Natural killer cell (primary cell): ENCODE measurements at regions not wholly inside any gene's neighbourhood (a gene's known extent, or its start where the extent isn't known, plus 50 kb on each side); places are given as distances from the start of the nearest gene placed in this dataset.

Experiments
- ATAC-seq, 3 donors: fragments of 150-1000 bp in 2 of 3; fragments of 200-7000 bp in 1 of 3; cut with Tn5 transposase; 1 replicate in 1 of 3; 2 replicates in 2 of 3; pipeline ENCODE4 v1.10.0; 2021; ENCODE audit warnings: mild to moderate bottlenecking in 2 of 3, moderate library complexity in 2 of 3
- DNase-seq, 2 donors: peaks; one replicate each; pipeline versions ENCODE4 v3.0.0 to v3.0.0-alpha.2; 2013 to 2021; ENCODE audit warnings: mixed read lengths in 1 of 2
- H3K27ac ChIP-seq: one replicate; pipeline ENCODE4 v1.5.1; 2013; ENCODE audit warnings: mild to moderate bottlenecking, low read length
- H3K27me3 ChIP-seq: one replicate; pipeline ENCODE4 v1.6.1; 2013; ENCODE audit warnings: low read length; ENCODE audit not compliant: control insufficient read depth, insufficient read depth
- H3K36me3 ChIP-seq: one replicate; pipeline ENCODE4 v1.6.1; 2013; ENCODE audit warnings: low read length; ENCODE audit not compliant: control insufficient read depth, insufficient read depth
- H3K4me1 ChIP-seq: one replicate; pipeline ENCODE4 v1.6.1; 2013; ENCODE audit warnings: low read length; ENCODE audit not compliant: control insufficient read depth, insufficient read depth
- H3K4me3 ChIP-seq: one replicate; pipeline ENCODE4 v1.5.1; 2013; ENCODE audit warnings: low read length
- H3K9me3 ChIP-seq: one replicate; pipeline ENCODE4 v1.6.1; 2013; ENCODE audit warnings: low read length; ENCODE audit not compliant: control insufficient read depth, insufficient read depth
- H3K27ac Mint-ChIP-seq, 2 donors: one replicate each; pipeline ENCODE4 v1.8.0; 2022; ENCODE audit warnings: mild to moderate bottlenecking in 2 of 2, mixed read lengths in 2 of 2, moderate library complexity in 1 of 2
- H3K27me3 Mint-ChIP-seq, 2 donors: one replicate each; pipeline ENCODE4 v1.8.0; 2022; ENCODE audit warnings: low read depth in 2 of 2, mixed read lengths in 2 of 2
- H3K36me3 Mint-ChIP-seq: one replicate; pipeline ENCODE4 v1.8.0; 2022; ENCODE audit warnings: mixed read lengths
- H3K4me1 Mint-ChIP-seq, 2 donors: one replicate each; pipeline ENCODE4 v1.8.0; 2022; ENCODE audit warnings: mixed read lengths in 2 of 2
- H3K4me3 Mint-ChIP-seq: one replicate; pipeline ENCODE4 v1.8.0; 2022; ENCODE audit warnings: mild to moderate bottlenecking, moderate library complexity, mixed read lengths
- H3K9me3 Mint-ChIP-seq, 2 donors: one replicate each; pipeline ENCODE4 v1.8.0; 2022; ENCODE audit warnings: mixed read lengths in 2 of 2
- WGBS: methylation state at CpG from one replicate; pipeline ENCODE4 v1.1.7; 2013; ENCODE audit warnings: missing lambda C conversion rate; ENCODE audit not compliant: insufficient coverage; 5-methylcytosine and 5-hydroxymethylcytosine counted together
- intact Hi-C: fragments of 100-400 bp; cut with micrococcal nuclease; formaldehyde crosslinking; loops from one replicate; pipeline ENCODE4 v1.14.2; 2022
- TF ChIP-seq, protein P1 (sequence below): fragments of 200-600 bp; IDR thresholded peaks from one replicate; pipeline ENCODE4 v1.8.0; 2022; ENCODE audit warnings: antibody characterized with exemption

DNA sequence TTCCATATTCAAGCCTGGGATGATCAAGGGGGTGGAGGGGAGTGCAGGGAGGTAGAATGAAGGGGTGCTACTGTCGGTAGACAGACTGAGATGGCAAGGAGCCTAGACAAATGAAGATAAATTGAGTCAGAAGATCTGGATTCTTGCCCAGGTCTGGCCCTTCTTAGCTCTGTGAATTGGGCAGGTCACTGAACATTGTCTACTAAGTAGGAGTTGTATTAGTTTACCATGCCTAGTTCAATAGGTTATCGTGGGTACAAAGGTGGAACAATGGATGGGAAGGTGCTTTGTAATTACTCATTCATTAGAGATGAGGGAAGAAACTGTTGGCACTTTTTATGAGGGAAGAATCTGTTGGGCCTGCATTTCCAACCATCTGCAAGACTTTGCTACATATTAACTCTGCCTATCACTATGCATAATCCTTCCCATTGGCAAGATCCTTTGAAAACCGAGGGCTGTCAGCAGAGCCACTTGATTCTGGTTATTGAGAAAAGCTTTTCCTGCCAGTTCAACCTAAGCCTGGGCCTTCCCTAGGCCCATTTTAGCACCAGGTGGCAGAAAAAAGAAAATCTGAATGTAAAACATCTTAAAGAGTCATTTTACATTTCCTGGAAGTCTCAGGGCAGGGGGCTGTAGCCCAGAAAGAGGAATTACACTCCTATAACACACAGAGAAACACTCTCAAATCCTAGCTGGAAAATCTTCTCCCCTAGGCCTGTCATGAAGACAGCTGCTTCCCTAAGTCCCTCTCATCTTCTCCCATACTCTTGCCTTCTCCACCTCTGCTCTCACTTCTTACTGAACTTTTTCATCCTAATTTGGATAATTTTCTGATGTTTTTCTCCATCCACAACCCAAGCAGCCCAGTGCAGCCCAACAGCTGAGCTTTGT lies 103.5 kb downstream of the CD24 start:
- intact Hi-C loops, result no loop called here
- 81% methylated on average over 3 of the region's 3 CpGs for WGBS
- Mint-ChIP-seq H3K27ac (no peak overlapping the region), H3K27me3 (peaks cover 0 to 2% of the 10 kb centered on the region in 2 donors), H3K9me3 (no peaks in the 10 kb centered on the region), H3K4me1 (no peaks in the 10 kb centered on the region), H3K36me3 (no peaks in the 10 kb centered on the region), H3K4me3 (no peak overlapping the region)
- Histone ChIP-seq H3K4me3 (no peak overlapping the region), H3K27me3 (no peaks in the 10 kb centered on the region), H3K4me1 (no peaks in the 10 kb centered on the region), H3K27ac (no peak overlapping the region), H3K9me3 (peaks cover 8% of the 10 kb centered on the region), H3K36me3 (no peaks in the 10 kb centered on the region)
- TF ChIP-seq, protein P1, sequence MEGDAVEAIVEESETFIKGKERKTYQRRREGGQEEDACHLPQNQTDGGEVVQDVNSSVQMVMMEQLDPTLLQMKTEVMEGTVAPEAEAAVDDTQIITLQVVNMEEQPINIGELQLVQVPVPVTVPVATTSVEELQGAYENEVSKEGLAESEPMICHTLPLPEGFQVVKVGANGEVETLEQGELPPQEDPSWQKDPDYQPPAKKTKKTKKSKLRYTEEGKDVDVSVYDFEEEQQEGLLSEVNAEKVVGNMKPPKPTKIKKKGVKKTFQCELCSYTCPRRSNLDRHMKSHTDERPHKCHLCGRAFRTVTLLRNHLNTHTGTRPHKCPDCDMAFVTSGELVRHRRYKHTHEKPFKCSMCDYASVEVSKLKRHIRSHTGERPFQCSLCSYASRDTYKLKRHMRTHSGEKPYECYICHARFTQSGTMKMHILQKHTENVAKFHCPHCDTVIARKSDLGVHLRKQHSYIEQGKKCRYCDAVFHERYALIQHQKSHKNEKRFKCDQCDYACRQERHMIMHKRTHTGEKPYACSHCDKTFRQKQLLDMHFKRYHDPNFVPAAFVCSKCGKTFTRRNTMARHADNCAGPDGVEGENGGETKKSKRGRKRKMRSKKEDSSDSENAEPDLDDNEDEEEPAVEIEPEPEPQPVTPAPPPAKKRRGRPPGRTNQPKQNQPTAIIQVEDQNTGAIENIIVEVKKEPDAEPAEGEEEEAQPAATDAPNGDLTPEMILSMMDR, result no peak
- no peak for DNase-seq
- ATAC-seq, result no peak

GRCh38 chr6:106870069-106870468 lies 104.5 kb downstream of the CD24 start:
- Histone ChIP-seq H3K4me1 (no peaks in the 10 kb centered on the region), H3K27ac (no peak overlapping the region), H3K36me3 (no peaks in the 10 kb centered on the region), H3K9me3 (no peaks in the 10 kb centered on the region), H3K27me3 (no peaks in the 10 kb centered on the region), H3K4me3 (no peak overlapping the region)
- ATAC-seq (no peak), DNase-seq (no peak)
- no peak overlapping the region for H3K27ac Mint-ChIP-seq
- intact Hi-C loops, result no loop called here
- no peaks in the 10 kb centered on the region for H3K9me3 Mint-ChIP-seq
- H3K27me3 Mint-ChIP-seq, result peaks cover 0 to 2% of the 10 kb centered on the region in 2 donors
- H3K36me3 Mint-ChIP-seq, result no peaks in the 10 kb centered on the region
- WGBS, result 100% methylated on average over 1 of the region's 1 CpG
- no peak overlapping the region for H3K4me3 Mint-ChIP-seq
- TF ChIP-seq, protein P1, result no peak
- no peaks in the 10 kb centered on the region for H3K4me1 Mint-ChIP-seq

DNA sequence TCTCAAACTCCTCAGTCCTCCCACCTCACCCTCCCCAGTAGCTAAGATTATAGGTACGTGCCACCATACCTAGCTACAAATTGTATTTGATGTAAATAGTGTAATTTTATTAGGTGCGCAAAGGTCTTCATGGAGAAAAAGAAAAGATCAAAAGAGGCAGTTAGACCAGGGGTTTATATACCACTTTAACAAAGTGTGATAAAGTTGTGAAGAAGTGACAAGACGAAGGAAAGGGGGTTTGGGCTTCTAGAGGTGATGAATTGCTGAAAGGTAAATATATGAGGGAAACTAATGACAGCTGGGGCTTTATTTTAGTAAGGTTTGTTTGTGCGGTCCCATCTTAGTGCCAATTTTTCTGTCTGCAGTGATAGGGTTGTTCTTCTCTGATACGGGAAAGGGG lies 105.3 kb downstream of the CD24 start:
- H3K4me3 Mint-ChIP-seq, result no peak overlapping the region
- Histone ChIP-seq H3K27ac (no peak overlapping the region), H3K9me3 (no peaks in the 10 kb centered on the region), H3K4me3 (no peak overlapping the region), H3K27me3 (no peaks in the 10 kb centered on the region), H3K4me1 (no peaks in the 10 kb centered on the region), H3K36me3 (no peaks in the 10 kb centered on the region)
- no peaks in the 10 kb centered on the region for H3K36me3 Mint-ChIP-seq
- peaks cover 0 to 2% of the 10 kb centered on the region in 2 donors for H3K27me3 Mint-ChIP-seq
- ATAC-seq (no peak), DNase-seq (no peak)
- TF ChIP-seq, protein P1, result no peak
- H3K27ac Mint-ChIP-seq, result no peak overlapping the region
- 95% methylated on average over 5 of the region's 5 CpGs for WGBS
- intact Hi-C loops, result no loop called here
- H3K9me3 Mint-ChIP-seq, result no peaks in the 10 kb centered on the region
- H3K4me1 Mint-ChIP-seq, result no peaks in the 10 kb centered on the region
